GM23338 (cell line): ENCODE measurements at regions not wholly inside any gene's neighbourhood (a gene's known extent, or its start where the extent isn't known, plus 50 kb on each side); places are given as distances from the start of the nearest gene placed in this dataset.
A peak's percentile ranks its signal among the peaks of the same experiment; 100 is the strongest.

Experiments used
- ATAC-seq: fragments of 200-7000 bp; cut with Tn5 transposase; 3 replicates; pipeline ENCODE4 v1.9.1; 2020
- DNase-seq: peaks from one replicate; pipeline ENCODE4 v3.0.0-alpha.2; 2015; ENCODE audit warnings: low spot score
- H2AFZ ChIP-seq: fragments of 200-600 bp; sonication (generic); 2 replicates; pipeline ENCODE4 v1.8.0; 2016; ENCODE audit warnings: antibody characterized with exemption, mild to moderate bottlenecking, moderate library complexity
- H3F3A ChIP-seq: fragments of 200-600 bp; sonication (generic); replicated peaks from 2 replicates; pipeline ENCODE4 v1.8.0; 2017; ENCODE audit warnings: antibody characterized with exemption, mixed run types, low read depth
- H3K27ac ChIP-seq: fragments of 200-600 bp; sonication (generic); 2 replicates; pipeline ENCODE4 v1.6.1; 2016; ENCODE audit warnings: low read depth
- H3K27me3 ChIP-seq: fragments of 200-600 bp; sonication (generic); 2 replicates; pipeline ENCODE4 v1.8.0; 2016; ENCODE audit warnings: mild to moderate bottlenecking, mixed run types, moderate library complexity; ENCODE audit not compliant: insufficient read depth
- H3K36me3 ChIP-seq: fragments of 200-600 bp; sonication (generic); 2 replicates; pipeline ENCODE4 v1.8.0; 2016; ENCODE audit warnings: mild to moderate bottlenecking; ENCODE audit not compliant: insufficient read depth
- H3K4me1 ChIP-seq: fragments of 200-600 bp; sonication (generic); 2 replicates; pipeline ENCODE4 v1.8.0; 2016; ENCODE audit warnings: mild to moderate bottlenecking, moderate library complexity; ENCODE audit not compliant: insufficient read depth
- H3K4me2 ChIP-seq: fragments of 200-600 bp; sonication (generic); 2 replicates; pipeline ENCODE4 v1.7.1; 2017; ENCODE audit warnings: mixed run types
- H3K4me3 ChIP-seq: fragments of 200-600 bp; sonication (generic); 2 replicates; pipeline ENCODE4 v1.6.1; 2016; ENCODE audit warnings: mixed run types
- H3K79me2 ChIP-seq: fragments of 200-600 bp; sonication (generic); replicated peaks from 2 replicates; pipeline ENCODE4 v1.8.0; 2017; ENCODE audit warnings: mild to moderate bottlenecking; ENCODE audit not compliant: insufficient read depth
- H3K9me2 ChIP-seq: fragments of 200-600 bp; sonication (generic); 2 replicates; pipeline ENCODE4 v1.8.0; 2017; ENCODE audit not compliant: insufficient read depth
- H4K20me1 ChIP-seq: fragments of 200-600 bp; sonication (generic); replicated peaks from 2 replicates; pipeline ENCODE4 v1.8.0; 2017; ENCODE audit warnings: mild to moderate bottlenecking; ENCODE audit not compliant: insufficient read depth
- H3K27ac Mint-ChIP-seq: 2 replicates; pipeline ENCODE4 v1.8.0; 2020; ENCODE audit warnings: inconsistent platforms, mild to moderate bottlenecking, moderate library complexity, mixed read lengths
- H3K27me3 Mint-ChIP-seq: 3 replicates; pipeline ENCODE4 v1.8.0; 2022; ENCODE audit warnings: low read depth, mild to moderate bottlenecking, moderate library complexity, mixed read lengths, inconsistent platforms; ENCODE audit not compliant: insufficient read depth, poor library complexity
- H3K36me3 Mint-ChIP-seq: 3 replicates; pipeline ENCODE4 v1.8.0; 2021; ENCODE audit warnings: low read depth, mild to moderate bottlenecking, inconsistent platforms, moderate library complexity, mixed read lengths
- H3K4me1 Mint-ChIP-seq: 3 replicates; pipeline ENCODE4 v1.8.0; 2020; ENCODE audit warnings: mild to moderate bottlenecking, inconsistent platforms, mixed read lengths
- H3K4me3 Mint-ChIP-seq: 3 replicates; pipeline ENCODE4 v1.8.0; 2021; ENCODE audit warnings: moderate library complexity, mild to moderate bottlenecking, inconsistent platforms, mixed read lengths
- H3K9me3 Mint-ChIP-seq: 3 replicates; pipeline ENCODE4 v1.8.0; 2020; ENCODE audit warnings: moderate library complexity, mild to moderate bottlenecking, inconsistent platforms, mixed read lengths
- CREB1 ChIP-seq: fragments of 250-450 bp; sonication (Bioruptor Pico); IDR thresholded peaks from 2 replicates; pipeline ENCODE4 v1.5.0; 2020; ENCODE audit warnings: low read depth, mild to moderate bottlenecking, moderate library complexity
- CTCF ChIP-seq, 2 experiments: fragments of 200-600 bp in 1 of 2; sonication (generic) in 1 of 2; conservative IDR thresholded peaks; 2 replicates each; pipeline versions ENCODE4 v1.5.1 to v1.6.1; 2016 to 2017; ENCODE audit warnings: antibody characterized with exemption in 2 of 2, low read depth in 2 of 2, mild to moderate bottlenecking in 2 of 2, moderate library complexity in 1 of 2
- ETS1 ChIP-seq: IDR thresholded peaks from 2 replicates; pipeline ENCODE4 v1.6.1; 2016; ENCODE audit warnings: antibody characterized with exemption
- EZH2 ChIP-seq: fragments of 200-600 bp; sonication (generic); IDR thresholded peaks from one replicate; pipeline ENCODE4 v1.8.0; 2017; ENCODE audit warnings: antibody characterized with exemption, mild to moderate bottlenecking, low read depth; ENCODE audit not compliant: unreplicated experiment
- EZH2phosphoT487 ChIP-seq: fragments of 200-600 bp; sonication (generic); IDR thresholded peaks from one replicate; pipeline ENCODE4 v1.8.1; 2018; ENCODE audit warnings: antibody characterized with exemption; ENCODE audit not compliant: unreplicated experiment
- JUNB ChIP-seq: IDR thresholded peaks from one replicate; pipeline ENCODE4 v1.6.1; 2016; ENCODE audit warnings: antibody characterized with exemption; ENCODE audit not compliant: unreplicated experiment
- NANOG ChIP-seq: IDR thresholded peaks from 2 replicates; pipeline ENCODE4 v1.6.1; 2016; ENCODE audit warnings: antibody characterized with exemption, borderline replicate concordance
- POLR2AphosphoS5 ChIP-seq: IDR thresholded peaks from 2 replicates; pipeline ENCODE4 v1.6.1; 2016; ENCODE audit warnings: antibody characterized with exemption, low read depth
- REST ChIP-seq: IDR thresholded peaks from one replicate; pipeline ENCODE4 v1.6.1; 2018; ENCODE audit warnings: antibody characterized with exemption; ENCODE audit not compliant: unreplicated experiment
- STAT1 ChIP-seq: IDR thresholded peaks from one replicate; pipeline ENCODE4 v1.6.1; 2016; ENCODE audit warnings: antibody characterized with exemption; ENCODE audit not compliant: unreplicated experiment
- ZNF114 ChIP-seq: fragments of 250-450 bp; sonication (Bioruptor Pico); IDR thresholded peaks from 2 replicates; pipeline ENCODE4 v1.5.0; 2020; ENCODE audit warnings: mild to moderate bottlenecking, moderate library complexity
- ZNF331 ChIP-seq: fragments of 250-450 bp; sonication (Bioruptor Pico); IDR thresholded peaks from 2 replicates; pipeline ENCODE4 v1.5.0; 2020; ENCODE audit warnings: low read depth, mild to moderate bottlenecking, moderate library complexity

GRCh38 chr11:134609361-134610115 is 197.5 kb upstream of the B3GAT1 start:
- Mint-ChIP-seq H3K27me3 (peaks cover 15% of the 10 kb centered on the region), H3K4me3 (no peak overlapping the region), H3K27ac (no peak overlapping the region), H3K4me1 (peaks cover 12% of the 10 kb centered on the region; the same call in 2 of the 3 replicates), H3K36me3 (no peaks in the 10 kb centered on the region), H3K9me3 (0 out of 3 replicates have a peak, but pooled peaks cover 3% of the 10 kb centered on the region)
- Histone ChIP-seq H3K4me2 (no peak overlapping the region), H3K27ac (no peak overlapping the region), H3K27me3 (no peaks in the 10 kb centered on the region), H3K79me2 (no peaks in the 10 kb centered on the region), H3K4me3 (no peak overlapping the region), H2AFZ (no peak overlapping the region), H3K4me1 (no peaks in the 10 kb centered on the region), H3K36me3 (no peaks in the 10 kb centered on the region), H3K9me2 (no peaks in the 10 kb centered on the region), H4K20me1 (no peaks in the 10 kb centered on the region), H3F3A (no peaks in the 10 kb centered on the region)
- DNase-seq (no peak), ATAC-seq (no peak)
- TF ChIP-seq EZH2: no peak

- Histone ChIP-seq H3K27me3 (no peaks in the 10 kb centered on the region), H3F3A (no peaks in the 10 kb centered on the region), H3K27ac (no peak overlapping the region), H3K36me3 (no peaks in the 10 kb centered on the region), H3K4me2 (no peak overlapping the region), H3K9me2 (no peaks in the 10 kb centered on the region), H3K79me2 (no peaks in the 10 kb centered on the region), H3K4me1 (no peaks in the 10 kb centered on the region), H3K4me3 (no peak overlapping the region), H4K20me1 (no peaks in the 10 kb centered on the region), H2AFZ (no peak overlapping the region)
- DNase-seq (no peak), ATAC-seq (peak; percentile 34; the same call in 1 of the 3 replicates)
- H3K27ac Mint-ChIP-seq: no peak overlapping the region
- H3K36me3 Mint-ChIP-seq: no peaks in the 10 kb centered on the region
- 0 out of 3 replicates have a peak, but pooled peaks cover 3% of the 10 kb centered on the region for H3K9me3 Mint-ChIP-seq
- H3K4me1 Mint-ChIP-seq: peaks cover 12% of the 10 kb centered on the region; the same call in 2 of the 3 replicates
- no peak overlapping the region for H3K4me3 Mint-ChIP-seq
- peaks cover 12% of the 10 kb centered on the region for H3K27me3 Mint-ChIP-seq
- TF ChIP-seq JUNB (no peak), CREB1 (CRISPR knock-in tag) (no peak), CTCF (conservative IDR thresholded peaks at IDR 0.05; ENCODE audit: low read depth in 2 of 2) (no peak), POLR2AphosphoS5 (no peak), EZH2phosphoT487 (no peak), ETS1 (no peak), STAT1 (no peak), REST (no peak), NANOG (no peak), ZNF114 (CRISPR knock-in tag) (no peak), EZH2 (no peak), ZNF331 (CRISPR knock-in tag) (no peak)
Observed at GRCh38 chr11:134607963-134608750, 196.1 kb upstream of the B3GAT1 start.
